K562 (cell line): ENCODE measurements at regions not wholly inside any gene's neighbourhood (a gene's known extent, or its start where the extent isn't known, plus 50 kb on each side); places are given as distances from the start of the nearest gene placed in this dataset.

Experiments used
- ATAC-seq: fragments of 200-7000 bp; cut with Tn5 transposase; 3 replicates; pipeline ENCODE4 v1.9.1; 2020; ENCODE audit warnings: moderate library complexity
- BruUV-seq: library from RNA; stranded (reverse); fragments of 400-500 nt; replicated peaks from 2 replicates; lab custom pipeline; 2021; lab: Mats Ljungman, UMichigan
- CTCF ChIA-PET: fragments of 300-600 bp; formaldehyde crosslinking; extraction: SDS; loops from one replicate; lab custom pipeline; 2021; ENCODE audit warnings: low intra/inter-chr PET ratio; lab: Yijun Ruan, JAX
- POLR2A ChIA-PET: fragments of 300-600, 350-650 bp; sonication (Branson Sonifier 250); formaldehyde crosslinking; extraction: SDS; loops from one replicate; lab custom pipeline; 2021; ENCODE audit warnings: antibody characterized with exemption, inconsistent platforms; lab: Yijun Ruan, JAX
- DNase-seq, 4 experiments: peaks; one replicate each; pipeline versions ENCODE4 v3.0.0 to v3.0.0-alpha.2; 2011 to 2018; ENCODE audit warnings: low spot score in 3 of 4, mixed read lengths in 3 of 4; ENCODE audit errors: extremely low read depth in 1 of 4
- FAIRE-seq: peaks from 2 replicates; lab custom pipeline; 2011; peaks lifted over from hg19 to GRCh38; lab: Jason Lieb, UNC
- H2AFZ ChIP-seq: 2 replicates; pipeline ENCODE4 v1.6.0; 2011; ENCODE audit warnings: low read depth, low read length, control low read depth, inconsistent platforms
- H3K27ac ChIP-seq: fragments of 200-600 bp; 3 replicates; pipeline ENCODE4 v1.8.0; 2011; ENCODE audit warnings: low read depth, mild to moderate bottlenecking, control low read depth, inconsistent platforms, low read length, moderate library complexity, mixed read lengths; ENCODE audit errors: extremely low read depth
- H3K27me3 ChIP-seq, 2 experiments: fragments of 300-600 bp in 1 of 2; 2 replicates in 1 of 2; 3 replicates in 1 of 2; pipeline versions ENCODE4 v1.6.0 to v1.8.0; 2011; ENCODE audit warnings: inconsistent platforms in 2 of 2, low read length in 2 of 2, mild to moderate bottlenecking in 1 of 2, mixed read lengths in 1 of 2, moderate library complexity in 1 of 2; ENCODE audit not compliant: control insufficient read depth in 2 of 2, insufficient read depth in 2 of 2
- H3K36me3 ChIP-seq: fragments of 300-600 bp; 3 replicates; pipeline ENCODE4 v1.8.0; 2011; ENCODE audit warnings: mild to moderate bottlenecking, low read length, inconsistent platforms; ENCODE audit not compliant: control insufficient read depth, insufficient read depth
- H3K4me1 ChIP-seq, 2 experiments: fragments of 200-600 bp in 1 of 2; replicated peaks in 1 of 2; 2 replicates in 1 of 2; 3 replicates in 1 of 2; pipeline versions ENCODE4 v1.5.1 to v1.8.0; 2011; ENCODE audit warnings: inconsistent platforms in 2 of 2, low read length in 2 of 2, mild to moderate bottlenecking in 1 of 2, mixed read lengths in 1 of 2, moderate library complexity in 1 of 2; ENCODE audit not compliant: control insufficient read depth in 2 of 2, insufficient read depth in 2 of 2
- H3K4me2 ChIP-seq: 2 replicates; pipeline ENCODE4 v1.6.1; 2011; ENCODE audit warnings: low read length, control low read depth, inconsistent platforms, mixed read lengths; ENCODE audit not compliant: insufficient read depth
- H3K4me3 ChIP-seq: fragments of 200-600 bp; sonication (generic), shearing (Covaris generic); 2 replicates; pipeline ENCODE4 v1.5.1; 2016; ENCODE audit warnings: control low read depth, inconsistent platforms
- H3K79me2 ChIP-seq: fragments of 200-600 bp; 3 replicates; pipeline ENCODE4 v1.8.0; 2011; ENCODE audit warnings: low read length, inconsistent platforms; ENCODE audit not compliant: control insufficient read depth, insufficient read depth
- H3K9ac ChIP-seq, 2 experiments: 2 replicates each; pipeline versions ENCODE4 v1.6.0 to v1.6.1; 2011; ENCODE audit warnings: low read depth in 2 of 2, low read length in 2 of 2, control low read depth in 1 of 2, inconsistent platforms in 1 of 2, mild to moderate bottlenecking in 1 of 2, mixed read lengths in 1 of 2; ENCODE audit not compliant: insufficient read depth in 1 of 2
- H3K9me1 ChIP-seq: one replicate; pipeline ENCODE4 v1.6.0; 2011; ENCODE audit warnings: inconsistent platforms, mild to moderate bottlenecking, low read length, moderate library complexity; ENCODE audit not compliant: control insufficient read depth, insufficient read depth
- H3K9me3 ChIP-seq: replicated peaks from 2 replicates; pipeline ENCODE4 v1.5.1; 2011; ENCODE audit warnings: low read depth, low read length, inconsistent platforms; ENCODE audit not compliant: control insufficient read depth, insufficient read depth
- H4K20me1 ChIP-seq: replicated peaks from 2 replicates; pipeline ENCODE4 v1.6.1; 2011; ENCODE audit warnings: low read length, inconsistent platforms, mixed read lengths; ENCODE audit not compliant: control insufficient read depth, insufficient read depth
- BCL6 ChIP-seq: fragments of 250-450 bp; sonication (Bioruptor Pico); IDR thresholded peaks from 2 replicates; pipeline ENCODE4 v1.4.0; 2020
- CBX2 ChIP-seq: fragments of 200-600 bp; sonication (generic); IDR thresholded peaks from one replicate; pipeline ENCODE4 v1.6.1; 2012; ENCODE audit warnings: mild to moderate bottlenecking, low read length, inconsistent platforms; ENCODE audit not compliant: insufficient read depth, poor library complexity, severe bottlenecking
- CREM ChIP-seq: IDR thresholded peaks from 2 replicates; pipeline ENCODE4 v1.6.1; 2014; ENCODE audit warnings: antibody characterized with exemption, low read depth
- HMG20A ChIP-seq: fragments of 450-650 bp; formaldehyde crosslinking; conservative IDR thresholded peaks from 2 replicates; pipeline ENCODE4 v1.4.0; 2020; ENCODE audit warnings: mild to moderate bottlenecking, mixed read lengths
- SMARCC2 ChIP-seq: fragments of 450-650 bp; IDR thresholded peaks from 2 replicates; pipeline ENCODE4 v1.6.1; 2017; ENCODE audit warnings: antibody characterized with exemption, moderate library complexity, mild to moderate bottlenecking, low read depth
- TCF3 ChIP-seq: sonication (generic); formaldehyde crosslinking; IDR thresholded peaks from 2 replicates; pipeline ENCODE4 v1.4.0; 2020; ENCODE audit warnings: mild to moderate bottlenecking, missing genetic modification reagents
- WHSC1 ChIP-seq: IDR thresholded peaks from one replicate; pipeline ENCODE4 v1.6.1; 2012; ENCODE audit warnings: low read length, control low read depth, inconsistent platforms
- ZC3H4 ChIP-seq: sonication (generic); formaldehyde crosslinking; IDR thresholded peaks from 2 replicates; pipeline ENCODE4 v1.9.0; 2021; ENCODE audit warnings: missing genetic modification reagents, borderline replicate concordance
- ZNF282 ChIP-seq: sonication (generic); formaldehyde crosslinking; IDR thresholded peaks from 2 replicates; pipeline ENCODE4 v1.8.1; 2023; ENCODE audit warnings: missing genetic modification reagents
- ZNF695 ChIP-seq: fragments of 450-650 bp; formaldehyde crosslinking; IDR thresholded peaks from 2 replicates; pipeline ENCODE4 v1.4.0; 2020; ENCODE audit warnings: mild to moderate bottlenecking, moderate library complexity
- WGBS: fragments of 100-300 bp; shearing (Covaris generic); methylation state at CpG from one replicate; pipeline ENCODE4 v1.1.6; 2016; ENCODE audit warnings: low coverage, mixed read lengths; ENCODE audit not compliant: insufficient coverage; ENCODE audit errors: missing lambda C conversion rate; 5-methylcytosine and 5-hydroxymethylcytosine counted together
- in situ Hi-C: fragments of 300-500 bp; cut with MboI; formaldehyde crosslinking; loops from 4 replicates; pipeline ENCODE4 v1.15.0; 2018; ENCODE audit warnings: inconsistent platforms, mixed read lengths
- intact Hi-C: fragments of 100-400 bp; cut with micrococcal nuclease; formaldehyde crosslinking; loops from 2 replicates; pipeline ENCODE4 v1.14.2; 2022
- TF ChIP-seq, protein P1 (sequence below): fragments of 450-650 bp; IDR thresholded peaks from 2 replicates; pipeline ENCODE4 v1.6.1; 2016

- H3K9ac ChIP-seq, result no peak overlapping the region
- H2AFZ ChIP-seq, result no peak overlapping the region
- TF ChIP-seq CREM, result no peak
- TF ChIP-seq ZNF695 (CRISPR knock-in tag), result no peak
- no peak for TF ChIP-seq ZNF282
- TF ChIP-seq, protein P1, sequence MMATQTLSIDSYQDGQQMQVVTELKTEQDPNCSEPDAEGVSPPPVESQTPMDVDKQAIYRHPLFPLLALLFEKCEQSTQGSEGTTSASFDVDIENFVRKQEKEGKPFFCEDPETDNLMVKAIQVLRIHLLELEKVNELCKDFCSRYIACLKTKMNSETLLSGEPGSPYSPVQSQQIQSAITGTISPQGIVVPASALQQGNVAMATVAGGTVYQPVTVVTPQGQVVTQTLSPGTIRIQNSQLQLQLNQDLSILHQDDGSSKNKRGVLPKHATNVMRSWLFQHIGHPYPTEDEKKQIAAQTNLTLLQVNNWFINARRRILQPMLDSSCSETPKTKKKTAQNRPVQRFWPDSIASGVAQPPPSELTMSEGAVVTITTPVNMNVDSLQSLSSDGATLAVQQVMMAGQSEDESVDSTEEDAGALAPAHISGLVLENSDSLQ, result no peak
- no peak for TF ChIP-seq CBX2
- no peak for TF ChIP-seq ZC3H4 (CRISPR knock-in tag)
- no peak for TF ChIP-seq TCF3 (CRISPR knock-in tag)
- no peak for TF ChIP-seq SMARCC2
- TF ChIP-seq WHSC1, result no peak
- no peak for TF ChIP-seq BCL6 (CRISPR knock-in tag)
- no peak for TF ChIP-seq HMG20A (CRISPR knock-in tag)
- ChIA-PET POLR2A (no interaction called here), CTCF (no interaction called here)
- no peaks in the 10 kb centered on the region for H3K36me3 ChIP-seq
- no peaks in the 10 kb centered on the region for H4K20me1 ChIP-seq
- no peak for DNase-seq
- WGBS, result 6% methylated on average over 3 of the region's 3 CpGs
- H3K9me3 ChIP-seq, result no peaks in the 10 kb centered on the region
- H3K4me1 ChIP-seq, result no peaks in the 10 kb centered on the region
- ATAC-seq, result no peak
- H3K4me2 ChIP-seq, result no peak overlapping the region
- no peaks in the 10 kb centered on the region for H3K9me1 ChIP-seq
- intact Hi-C loops, result no loop called here
- no peaks in the 10 kb centered on the region for H3K27me3 ChIP-seq
- BruUV-seq, result no TSS peak
- no peak overlapping the region for H3K27ac ChIP-seq
- no peak overlapping the region for H3K4me3 ChIP-seq
- in situ Hi-C loops, result no loop called here
- FAIRE-seq, result no peak
- H3K79me2 ChIP-seq, result no peaks in the 10 kb centered on the region
These were observed 362.2 kb upstream of the SMIM30 start for GRCh38 chr7:113480537-113480936.
